ENCODE measurements at regions not wholly inside any gene's neighbourhood (a gene's known extent, or its start where the extent isn't known, plus 50 kb on each side); places are given as distances from the start of the nearest gene placed in this dataset.

GRCh38 chr16:10332241-10332640 is 53.6 kb upstream of the ATF7IP2 start:
- no peak overlapping the region for H3K9ac ChIP-seq
- no peaks in the 10 kb centered on the region for H3K36me3 ChIP-seq (replicated peaks in 1 of 2; ENCODE audit: control insufficient read depth in 1 of 2, insufficient read depth in 2 of 2, low read length in 1 of 2)
- CTCF ChIA-PET: no interaction called here
- TF ChIP-seq REST (IDR thresholded peaks at IDR 0.05; ENCODE audit: low read depth, low read length) (no peak), RXRA (IDR thresholded peaks at IDR 0.05; ENCODE audit: borderline replicate concordance, low read depth) (no peak)
- H4K20me1 ChIP-seq (ENCODE audit: insufficient read depth): no peaks in the 10 kb centered on the region
- H3K9me2 ChIP-seq: no peaks in the 10 kb centered on the region
- H3K4me2 ChIP-seq: no peak overlapping the region
- H3K4me3 ChIP-seq (ENCODE audit: low read depth in 2 of 2, low read length in 1 of 2): no peak overlapping the region
- H3F3A ChIP-seq (replicated peaks; ENCODE audit: insufficient read depth): no peaks in the 10 kb centered on the region
- H3K9me3 ChIP-seq: no peaks in the 10 kb centered on the region
- H3K79me2 ChIP-seq (ENCODE audit: insufficient read depth): no peaks in the 10 kb centered on the region
- no peak overlapping the region for H3K27ac ChIP-seq (ENCODE audit: low read depth in 2 of 2, low read length in 1 of 2)
- H3K4me1 ChIP-seq (ENCODE audit: control insufficient read depth in 1 of 2, insufficient read depth in 2 of 2, low read depth in 1 of 2, low read length in 1 of 2): no peaks in the 10 kb centered on the region
- POLR2A ChIA-PET: no interaction called here
- no peak for DNase-seq
- no peaks in the 10 kb centered on the region for H3K27me3 ChIP-seq (ENCODE audit: insufficient read depth)
- no peak overlapping the region for H2AFZ ChIP-seq (ENCODE audit: low read depth)

- TF ChIP-seq REST (IDR thresholded peaks at IDR 0.05; ENCODE audit: low read depth, low read length): no peak
- no peak for TF ChIP-seq TAF1 (IDR thresholded peaks at IDR 0.05; ENCODE audit: borderline replicate concordance, low read depth, low read length)
- no peak for TF ChIP-seq ELF1 (IDR thresholded peaks at IDR 0.05)
- TF ChIP-seq EP300 (IDR thresholded peaks at IDR 0.05; ENCODE audit: borderline replicate concordance in 1 of 2, low read depth in 1 of 2, low read length in 1 of 2): no peak
- TF ChIP-seq GABPA (IDR thresholded peaks at IDR 0.05; ENCODE audit: low read depth): no peak
- TF ChIP-seq TEAD4 (IDR thresholded peaks at IDR 0.05; ENCODE audit: borderline replicate concordance, insufficient read depth): no peak
- no peak for TF ChIP-seq POLR2AphosphoS5 (IDR thresholded peaks at IDR 0.05; ENCODE audit: low read depth, low read length)
- TF ChIP-seq YY1 (IDR thresholded peaks at IDR 0.05; ENCODE audit: low read depth): no peak
- no peak for TF ChIP-seq EZH2phosphoT487 (IDR thresholded peaks at IDR 0.05; ENCODE audit: borderline replicate concordance, low read depth)
- no peak for TF ChIP-seq FOXJ3 (CRISPR knock-in tag; IDR thresholded peaks at IDR 0.05)
- TF ChIP-seq USF2 (IDR thresholded peaks at IDR 0.05; ENCODE audit: borderline replicate concordance, low read depth, low read length): no peak
- no peak for TF ChIP-seq IRF3 (IDR thresholded peaks at IDR 0.05; ENCODE audit: low read depth, low read length)
- no peak for TF ChIP-seq TCF12 (IDR thresholded peaks at IDR 0.05)
- TF ChIP-seq ZBTB33 (IDR thresholded peaks at IDR 0.05; ENCODE audit: borderline replicate concordance, low read depth): no peak
- no peak for TF ChIP-seq MAX (IDR thresholded peaks at IDR 0.05; ENCODE audit: low read depth)
- ChIA-PET CTCF (no interaction called here), POLR2A (no interaction called here)
- H3F3A ChIP-seq (replicated peaks; ENCODE audit: insufficient read depth): no peaks in the 10 kb centered on the region
- no peak overlapping the region for H3K4me2 ChIP-seq
- H3K27ac ChIP-seq (ENCODE audit: low read depth in 2 of 2, low read length in 1 of 2): no peak overlapping the region
- no peaks in the 10 kb centered on the region for H3K4me1 ChIP-seq (ENCODE audit: control insufficient read depth in 1 of 2, insufficient read depth in 2 of 2, low read depth in 1 of 2, low read length in 1 of 2)
- 52% methylated on average over 7 of the region's 7 CpGs for WGBS (ENCODE audit: low lambda C conversion rate)
- no peaks in the 10 kb centered on the region for H3K9me2 ChIP-seq
- no peak for DNase-seq
- H4K20me1 ChIP-seq (ENCODE audit: insufficient read depth): no peaks in the 10 kb centered on the region
- no peaks in the 10 kb centered on the region for H3K27me3 ChIP-seq (ENCODE audit: insufficient read depth)
- no peak overlapping the region for H3K9ac ChIP-seq
- H3K79me2 ChIP-seq (ENCODE audit: insufficient read depth): no peaks in the 10 kb centered on the region
- no peak overlapping the region; a peak in 1 of 4 replicates for H3K4me3 ChIP-seq (ENCODE audit: low read depth in 2 of 2, low read length in 1 of 2)
- no peaks in the 10 kb centered on the region for H3K9me3 ChIP-seq
- H2AFZ ChIP-seq (ENCODE audit: low read depth): no peak overlapping the region
- no peaks in the 10 kb centered on the region for H3K36me3 ChIP-seq (replicated peaks in 1 of 2; ENCODE audit: control insufficient read depth in 1 of 2, insufficient read depth in 2 of 2, low read length in 1 of 2)
Observed at GRCh38 chr16:10332775-10333174, 53.1 kb upstream of the ATF7IP2 start.
